DMS153 (cell line): ENCODE measurements at regions not wholly inside any gene's neighbourhood (a gene's known extent, or its start where the extent isn't known, plus 50 kb on each side); places are given as distances from the start of the nearest gene placed in this dataset.

Source experiments
- DNase-seq: peaks from one replicate; lab custom pipeline; 2025; lab: John Stamatoyannopoulos, UW

GRCh38 chr18:31247574-31248199, 70.3 kb upstream of the DSG1 start:
- no peak for DNase-seq

- no peak for DNase-seq
These were observed 69.0 kb upstream of the DSG1 start for GRCh38 chr18:31248783-31249521.

GRCh38 chr18:31250902-31251301, 67.1 kb upstream of the DSG1 start:
- DNase-seq: no peak

GRCh38 chr18:31252522-31252921, 65.4 kb upstream of the DSG1 start:
- DNase-seq: no peak

GRCh38 chr18:31255953-31256352, 62.0 kb upstream of the DSG1 start:
- no peak for DNase-seq

GRCh38 chr18:31258789-31259188, 59.2 kb upstream of the DSG1 start:
- DNase-seq: no peak

- DNase-seq: no peak
These were observed 56.0 kb upstream of the DSG1 start for GRCh38 chr18:31261792-31262582.

- DNase-seq: no peak
These were observed 50.0 kb upstream of the DSG1 start for GRCh38 chr18:31267823-31268481.
